A673 (cell line): ENCODE measurements at regions not wholly inside any gene's neighbourhood (a gene's known extent, or its start where the extent isn't known, plus 50 kb on each side); places are given as distances from the start of the nearest gene placed in this dataset.

Experiments
- BruUV-seq: library from RNA; stranded (reverse); fragments of 400-500 nt; replicated peaks from 2 replicates; lab custom pipeline; 2021; lab: Mats Ljungman, UMichigan
- CTCF ChIA-PET: fragments of 300-600 bp; sonication (Branson Sonifier 250); formaldehyde crosslinking; loops from one replicate; lab custom pipeline; 2022; ENCODE audit warnings: antibody characterized with exemption; lab: Charles Lee
- POLR2A ChIA-PET: fragments of 300-600 bp; sonication (Branson Sonifier 250); formaldehyde crosslinking; loops from one replicate; lab custom pipeline; 2022; ENCODE audit warnings: antibody characterized with exemption; ENCODE audit not compliant: low non-redundant PET; lab: Charles Lee
- DNase-seq: peaks from one replicate; pipeline ENCODE4 v3.0.0-alpha.2; 2015; ENCODE audit warnings: low spot score
- H3K27ac ChIP-seq: fragments of 200-600 bp; sonication (generic); 2 replicates; pipeline ENCODE4 v1.5.1; 2016; ENCODE audit warnings: mixed run types, low read depth, mild to moderate bottlenecking, mixed read lengths, antibody characterized with exemption, low read length; ENCODE audit not compliant: poor library complexity, severe bottlenecking
- H3K27me3 ChIP-seq: fragments of 200-600 bp; sonication (generic); replicated peaks from 2 replicates; pipeline ENCODE4 v1.6.1; 2017; ENCODE audit warnings: mixed run types, low read depth, mild to moderate bottlenecking, mixed read lengths, antibody characterized with exemption, low read length; ENCODE audit not compliant: insufficient read depth, poor library complexity
- H3K36me3 ChIP-seq: fragments of 200-600 bp; sonication (generic); 2 replicates; pipeline ENCODE4 v1.6.1; 2016; ENCODE audit warnings: mixed run types, mild to moderate bottlenecking, mixed read lengths, antibody characterized with exemption, low read length; ENCODE audit not compliant: insufficient read depth, poor library complexity, severe bottlenecking
- H3K4me1 ChIP-seq: fragments of 200-600 bp; sonication (generic); 2 replicates; pipeline ENCODE4 v1.6.1; 2017; ENCODE audit warnings: mixed run types, mild to moderate bottlenecking, mixed read lengths, antibody characterized with exemption, low read length; ENCODE audit not compliant: insufficient read depth, poor library complexity, severe bottlenecking
- H3K4me3 ChIP-seq: fragments of 200-600 bp; sonication (generic); 2 replicates; pipeline ENCODE4 v1.5.1; 2016; ENCODE audit warnings: low read depth, mixed run types, mild to moderate bottlenecking, mixed read lengths, low read length; ENCODE audit not compliant: poor library complexity, severe bottlenecking
- H3K9me3 ChIP-seq: fragments of 200-600 bp; sonication (generic); 2 replicates; pipeline ENCODE4 v1.6.1; 2016; ENCODE audit warnings: mixed run types, low read depth, mild to moderate bottlenecking, mixed read lengths, antibody characterized with exemption, low read length; ENCODE audit not compliant: poor library complexity, severe bottlenecking
- EZH2 ChIP-seq: fragments of 200-600 bp; sonication (generic); IDR thresholded peaks from 2 replicates; pipeline ENCODE4 v1.6.1; 2017; ENCODE audit warnings: borderline replicate concordance, low read depth, mild to moderate bottlenecking, mixed read lengths, antibody characterized with exemption, low read length; ENCODE audit not compliant: poor library complexity, severe bottlenecking
- intact Hi-C: fragments of 100-400 bp; cut with micrococcal nuclease; formaldehyde crosslinking; loops from one replicate; pipeline ENCODE4 v1.10.0; 2022; ENCODE audit not compliant: unreplicated experiment
- TF ChIP-seq, protein P1 (sequence below): fragments of 300-800, 200-600 bp; sonication (generic); conservative IDR thresholded peaks from 2 replicates; pipeline ENCODE4 v1.5.1; 2017; ENCODE audit warnings: low read depth, mild to moderate bottlenecking, antibody characterized with exemption, low read length, moderate library complexity, mixed read lengths

DNA sequence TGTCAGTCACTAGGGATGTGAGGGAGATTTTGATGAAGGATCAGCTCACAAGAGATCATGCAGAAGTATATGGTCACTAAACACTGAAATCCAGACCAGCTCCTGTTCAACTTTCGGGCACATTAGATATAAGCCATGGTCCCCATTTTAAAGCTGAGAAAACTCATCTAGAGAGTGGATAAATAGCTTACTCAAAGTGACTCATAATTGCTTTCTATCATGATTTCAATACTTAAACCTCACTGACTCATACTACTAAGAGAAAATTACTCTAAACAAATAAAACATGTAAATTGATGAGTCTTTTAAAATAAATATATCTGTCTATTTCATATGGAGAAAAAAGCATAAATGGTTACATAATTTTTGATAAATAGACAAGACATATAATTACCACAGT is 567.7 kb downstream of the TLR4 start:
- POLR2A ChIA-PET, result no interaction called here

DNA sequence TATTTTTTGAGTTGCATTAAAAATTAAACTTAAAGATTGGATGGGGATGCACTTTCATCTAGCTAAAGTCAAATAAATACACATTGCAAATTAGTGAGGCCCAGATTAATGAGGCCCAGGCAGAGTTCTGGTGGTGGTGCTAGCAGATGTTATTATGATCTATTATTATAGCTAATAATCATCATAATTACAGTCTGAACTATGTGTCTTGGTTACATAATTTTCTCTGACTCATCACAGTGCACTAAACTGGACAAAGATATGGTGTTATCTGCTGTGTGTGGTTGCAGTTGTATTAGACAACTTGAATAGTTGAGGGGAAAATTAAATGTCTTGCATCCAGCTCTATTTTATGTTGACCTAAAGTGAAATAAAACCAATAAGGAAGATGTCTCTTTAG is 568.8 kb downstream of the TLR4 start:
- DNase-seq, result no peak
- intact Hi-C loops, result no loop called here
- no TSS peak for BruUV-seq

More for the DNA sequence above, 567.7 kb downstream of the TLR4 start:
- no peak for DNase-seq
- no peaks in the 10 kb centered on the region for H3K27me3 ChIP-seq
- intact Hi-C loops, result no loop called here
- H3K27ac ChIP-seq, result no peak overlapping the region
- H3K4me3 ChIP-seq, result no peak overlapping the region
- no TSS peak for BruUV-seq
- TF ChIP-seq, protein P1, sequence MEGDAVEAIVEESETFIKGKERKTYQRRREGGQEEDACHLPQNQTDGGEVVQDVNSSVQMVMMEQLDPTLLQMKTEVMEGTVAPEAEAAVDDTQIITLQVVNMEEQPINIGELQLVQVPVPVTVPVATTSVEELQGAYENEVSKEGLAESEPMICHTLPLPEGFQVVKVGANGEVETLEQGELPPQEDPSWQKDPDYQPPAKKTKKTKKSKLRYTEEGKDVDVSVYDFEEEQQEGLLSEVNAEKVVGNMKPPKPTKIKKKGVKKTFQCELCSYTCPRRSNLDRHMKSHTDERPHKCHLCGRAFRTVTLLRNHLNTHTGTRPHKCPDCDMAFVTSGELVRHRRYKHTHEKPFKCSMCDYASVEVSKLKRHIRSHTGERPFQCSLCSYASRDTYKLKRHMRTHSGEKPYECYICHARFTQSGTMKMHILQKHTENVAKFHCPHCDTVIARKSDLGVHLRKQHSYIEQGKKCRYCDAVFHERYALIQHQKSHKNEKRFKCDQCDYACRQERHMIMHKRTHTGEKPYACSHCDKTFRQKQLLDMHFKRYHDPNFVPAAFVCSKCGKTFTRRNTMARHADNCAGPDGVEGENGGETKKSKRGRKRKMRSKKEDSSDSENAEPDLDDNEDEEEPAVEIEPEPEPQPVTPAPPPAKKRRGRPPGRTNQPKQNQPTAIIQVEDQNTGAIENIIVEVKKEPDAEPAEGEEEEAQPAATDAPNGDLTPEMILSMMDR, result no peak
- H3K4me1 ChIP-seq, result no peaks in the 10 kb centered on the region
- no peaks in the 10 kb centered on the region for H3K36me3 ChIP-seq
- CTCF ChIA-PET, result no interaction called here
- no peaks in the 10 kb centered on the region for H3K9me3 ChIP-seq

GRCh38 chr9:118276784-118277183 is 572.6 kb downstream of the TLR4 start:
- intact Hi-C loops, result no loop called here
- H3K27ac ChIP-seq, result no peak overlapping the region
- no peaks in the 10 kb centered on the region for H3K27me3 ChIP-seq
- ChIA-PET CTCF (no interaction called here), POLR2A (no interaction called here)
- BruUV-seq, result no TSS peak
- no peak for TF ChIP-seq EZH2
- TF ChIP-seq, protein P1, result no peak
- H3K4me3 ChIP-seq, result no peak overlapping the region
- no peak for DNase-seq
- no peaks in the 10 kb centered on the region for H3K4me1 ChIP-seq
- no peaks in the 10 kb centered on the region for H3K9me3 ChIP-seq
- H3K36me3 ChIP-seq, result no peaks in the 10 kb centered on the region

More for the DNA sequence above, 568.8 kb downstream of the TLR4 start:
- TF ChIP-seq, protein P1, result no peak
- TF ChIP-seq EZH2, result no peak
- Histone ChIP-seq H3K27ac (no peak overlapping the region), H3K4me3 (no peak overlapping the region), H3K36me3 (no peaks in the 10 kb centered on the region), H3K9me3 (no peaks in the 10 kb centered on the region), H3K27me3 (no peaks in the 10 kb centered on the region), H3K4me1 (no peaks in the 10 kb centered on the region)
- CTCF ChIA-PET, result no interaction called here
- POLR2A ChIA-PET, result no interaction called here
